ENCODE measurements at regions not wholly inside any gene's neighbourhood (a gene's known extent, or its start where the extent isn't known, plus 50 kb on each side); places are given as distances from the start of the nearest gene placed in this dataset.

- 50 to 68% (median 63%) methylated on average over 6 of the region's 6 CpGs for WGBS, 5 donors
- H3K4me1 ChIP-seq = no peaks in the 10 kb centered on the region
- TF ChIP-seq POLR2A (IDR thresholded peaks at IDR 0.05) (no peak), EP300 (IDR thresholded peaks at IDR 0.05) (no peak), CTCF (IDR thresholded peaks at IDR 0.05) (no peak), POLR2AphosphoS5 (IDR thresholded peaks at IDR 0.05) (no peak)
Measured at GRCh38 chr7:33698692-33699128, 206.6 kb upstream of the BMPER start.

GRCh38 chr7:33700001-33700899 lies 205.1 kb upstream of the BMPER start:
- TF ChIP-seq POLR2AphosphoS5 (IDR thresholded peaks at IDR 0.05) = no peak
- Histone ChIP-seq H3K27ac (no peak overlapping the region), H3K36me3 (no peaks in the 10 kb centered on the region), H3K27me3 (no peaks in the 10 kb centered on the region), H3K4me3 (no peak overlapping the region), H3K4me1 (no peaks in the 10 kb centered on the region), H3K9me3 (peaks cover 2 to 19% (median 11%) of the 10 kb centered on the region in 4 donors)
- intact Hi-C loops (cut with DNase I; ENCODE audit: low total_unique reads) = no loop called here
- WGBS, 5 donors = 79 to 86% (median 82%) methylated on average over 11 of the region's 11 CpGs
- DNase-seq = no peak

More at GRCh38 chr7:33698692-33699128, 206.6 kb upstream of the BMPER start:
- Histone ChIP-seq H3K36me3 (no peaks in the 10 kb centered on the region), H3K4me3 (no peak overlapping the region), H3K27ac (no peak overlapping the region), H3K9me3 (peaks cover 2 to 19% (median 11%) of the 10 kb centered on the region in 4 donors), H3K27me3 (no peaks in the 10 kb centered on the region)
- DNase-seq = peak in 1 of 2 donors; percentile 35
- intact Hi-C loops (cut with DNase I; ENCODE audit: low total_unique reads) = no loop called here

- peaks cover 2 to 19% (median 11%) of the 10 kb centered on the region in 4 donors for H3K9me3 ChIP-seq
- no peak for DNase-seq
- no peak overlapping the region for H3K27ac ChIP-seq
- WGBS, 5 donors = 80 to 92% (median 83%) methylated on average over 7 of the region's 7 CpGs
- H3K27me3 ChIP-seq = no peaks in the 10 kb centered on the region
- H3K4me1 ChIP-seq = peaks cover 0 to 1% (median under 1%) of the 10 kb centered on the region in 4 donors
- no peak for TF ChIP-seq EP300 (IDR thresholded peaks at IDR 0.05)
- no peak for TF ChIP-seq CTCF (IDR thresholded peaks at IDR 0.05)
- no peak for TF ChIP-seq POLR2AphosphoS5 (IDR thresholded peaks at IDR 0.05)
- no peak for TF ChIP-seq POLR2A (IDR thresholded peaks at IDR 0.05)
- H3K4me3 ChIP-seq = no peak overlapping the region
- H3K36me3 ChIP-seq = no peaks in the 10 kb centered on the region
- intact Hi-C loops (cut with DNase I; ENCODE audit: low total_unique reads) = no loop called here
Measured at GRCh38 chr7:33701189-33701740, 204.1 kb upstream of the BMPER start.

GRCh38 chr7:33701927-33702326 lies 203.4 kb upstream of the BMPER start:
- no peaks in the 10 kb centered on the region for H3K36me3 ChIP-seq
- 81 to 93% (median 84%) methylated on average over 2 of the region's 2 CpGs for WGBS, 5 donors
- H3K27me3 ChIP-seq = no peaks in the 10 kb centered on the region
- H3K4me3 ChIP-seq = no peak overlapping the region
- H3K4me1 ChIP-seq = peaks cover 0 to 8% (median 4%) of the 10 kb centered on the region in 4 donors
- DNase-seq = no peak
- peaks cover 2 to 19% (median 11%) of the 10 kb centered on the region in 4 donors for H3K9me3 ChIP-seq
- no peak for TF ChIP-seq EP300 (IDR thresholded peaks at IDR 0.05)
- no peak for TF ChIP-seq CTCF (IDR thresholded peaks at IDR 0.05)
- no peak for TF ChIP-seq POLR2AphosphoS5 (IDR thresholded peaks at IDR 0.05)
- TF ChIP-seq POLR2A (IDR thresholded peaks at IDR 0.05) = no peak
- H3K27ac ChIP-seq = no peak overlapping the region
- intact Hi-C loops (cut with DNase I; ENCODE audit: low total_unique reads) = no loop called here

Data from stomach (tissue), 8 donors.